PC-3 (cell line): ENCODE measurements at regions not wholly inside any gene's neighbourhood (a gene's known extent, or its start where the extent isn't known, plus 50 kb on each side); places are given as distances from the start of the nearest gene placed in this dataset.

ENCODE experiments used
- ATAC-seq: fragments of 200-7000 bp; cut with Tn5 transposase; 2 replicates; pipeline ENCODE4 v1.9.1; 2020; ENCODE audit warnings: mild to moderate bottlenecking, moderate library complexity
- BruUV-seq: library from RNA; stranded (reverse); fragments of 400-500 nt; replicated peaks from 2 replicates; lab custom pipeline; 2021; lab: Mats Ljungman, UMichigan
- CTCF ChIA-PET: fragments of 300-600 bp; sonication (Branson Sonifier 250); formaldehyde crosslinking; loops from one replicate; lab custom pipeline; 2022; ENCODE audit warnings: antibody characterized with exemption; lab: Charles Lee
- POLR2A ChIA-PET: fragments of 300-600 bp; sonication (Branson Sonifier 250); formaldehyde crosslinking; loops from one replicate; lab custom pipeline; 2022; ENCODE audit warnings: antibody characterized with exemption; ENCODE audit not compliant: unreplicated experiment; lab: Charles Lee
- DNase-seq: peaks from one replicate; pipeline ENCODE4 v3.0.0-alpha.2; 2015
- H2AFZ ChIP-seq: fragments of 300-600 bp; sonication (generic); 2 replicates; pipeline ENCODE4 v1.6.0; 2016; ENCODE audit warnings: antibody characterized with exemption, low read length
- H3F3A ChIP-seq: fragments of 300-600 bp; sonication (generic); one replicate; pipeline ENCODE4 v1.6.0; 2017; ENCODE audit warnings: antibody characterized with exemption, low read length, control low read depth, mild to moderate bottlenecking; ENCODE audit not compliant: unreplicated experiment
- H3K27ac ChIP-seq: fragments of 300-600 bp; sonication (generic); 2 replicates; pipeline ENCODE4 v1.5.1; 2016; ENCODE audit warnings: mild to moderate bottlenecking, low read length
- H3K27me3 ChIP-seq: fragments of 300-600 bp; sonication (generic); 2 replicates; pipeline ENCODE4 v1.6.1; 2016; ENCODE audit warnings: low read length, mixed read lengths
- H3K36me3 ChIP-seq: fragments of 300-600 bp; sonication (generic); 2 replicates; pipeline ENCODE4 v1.6.1; 2016; ENCODE audit warnings: low read depth, mixed run types, low read length, mixed read lengths
- H3K4me1 ChIP-seq: fragments of 300-600 bp; sonication (generic); 2 replicates; pipeline ENCODE4 v1.5.1; 2016; ENCODE audit warnings: low read length; ENCODE audit not compliant: insufficient read depth
- H3K4me2 ChIP-seq: fragments of 300-600 bp; sonication (generic); 2 replicates; pipeline ENCODE4 v1.6.0; 2016; ENCODE audit warnings: low read length
- H3K4me3 ChIP-seq: fragments of 300-600 bp; sonication (generic); 2 replicates; pipeline ENCODE4 v1.5.1; 2016; ENCODE audit warnings: mild to moderate bottlenecking, low read length, mixed read lengths
- H3K79me2 ChIP-seq: fragments of 300-600 bp; sonication (generic); 2 replicates; pipeline ENCODE4 v1.6.1; 2017; ENCODE audit warnings: low read length, mixed read lengths
- H3K9ac ChIP-seq: fragments of 300-600 bp; sonication (generic); 2 replicates; pipeline ENCODE4 v1.6.0; 2016; ENCODE audit warnings: mild to moderate bottlenecking, low read length
- H3K9me2 ChIP-seq: fragments of 300-600 bp; sonication (generic); replicated peaks from 2 replicates; pipeline ENCODE4 v1.6.1; 2016; ENCODE audit warnings: mixed run types, low read length, mixed read lengths
- H3K9me3 ChIP-seq: fragments of 300-600 bp; sonication (generic); 2 replicates; pipeline ENCODE4 v1.6.1; 2016; ENCODE audit warnings: low read length, mixed read lengths
- H4K20me1 ChIP-seq: fragments of 300-600 bp; sonication (generic); 2 replicates; pipeline ENCODE4 v1.6.1; 2016; ENCODE audit warnings: low read length, mixed read lengths
- EZH2 ChIP-seq: fragments of 300-600 bp; sonication (generic); IDR thresholded peaks from one replicate; pipeline ENCODE4 v1.6.1; 2017; ENCODE audit warnings: antibody characterized with exemption, mild to moderate bottlenecking, low read length; ENCODE audit not compliant: unreplicated experiment
- EZH2phosphoT487 ChIP-seq: fragments of 300-600 bp; sonication (generic); IDR thresholded peaks from 2 replicates; pipeline ENCODE4 v1.6.1; 2018; ENCODE audit warnings: mild to moderate bottlenecking, antibody characterized with exemption, low read length, borderline replicate concordance
- intact Hi-C: fragments of 100-400 bp; cut with micrococcal nuclease; formaldehyde crosslinking; loops from 2 replicates; pipeline ENCODE4 v1.9.0; 2023
- TF ChIP-seq, protein P1 (sequence below): fragments of 300-600 bp; sonication (generic); conservative IDR thresholded peaks from 2 replicates; pipeline ENCODE4 v1.5.1; 2017; ENCODE audit warnings: antibody characterized with exemption, low read depth, mild to moderate bottlenecking, low read length

DNA sequence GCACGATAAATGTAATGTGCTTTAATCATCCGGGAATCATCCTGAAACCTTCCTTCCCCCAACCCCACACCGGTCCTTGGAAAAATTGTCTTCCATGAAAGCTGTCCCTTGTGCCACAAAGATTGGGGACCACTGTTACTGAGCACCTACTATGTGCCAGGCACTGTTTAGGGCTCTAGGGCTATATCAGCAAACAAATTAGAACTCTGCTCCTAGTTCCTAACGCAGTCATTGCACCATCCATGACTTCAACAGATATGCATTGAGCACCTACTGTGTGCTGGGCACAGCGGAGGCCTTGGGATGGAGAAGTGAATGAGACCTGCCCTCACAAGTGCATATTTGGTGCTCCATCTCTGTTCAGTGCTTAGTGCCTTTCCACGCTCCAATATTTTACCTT, 50.3 kb upstream of the BLCAP start:
- peaks cover 19% of the 10 kb centered on the region for H3K27me3 ChIP-seq
- no peak for ATAC-seq
- CTCF ChIA-PET: no interaction called here

More for the DNA sequence above, 50.3 kb upstream of the BLCAP start:
- no peak overlapping the region for H2AFZ ChIP-seq
- no peaks in the 10 kb centered on the region for H3K79me2 ChIP-seq
- no peaks in the 10 kb centered on the region for H3K9me2 ChIP-seq
- no peak overlapping the region for H3K27ac ChIP-seq
- intact Hi-C loops: no loop called here
- TF ChIP-seq, protein P1, sequence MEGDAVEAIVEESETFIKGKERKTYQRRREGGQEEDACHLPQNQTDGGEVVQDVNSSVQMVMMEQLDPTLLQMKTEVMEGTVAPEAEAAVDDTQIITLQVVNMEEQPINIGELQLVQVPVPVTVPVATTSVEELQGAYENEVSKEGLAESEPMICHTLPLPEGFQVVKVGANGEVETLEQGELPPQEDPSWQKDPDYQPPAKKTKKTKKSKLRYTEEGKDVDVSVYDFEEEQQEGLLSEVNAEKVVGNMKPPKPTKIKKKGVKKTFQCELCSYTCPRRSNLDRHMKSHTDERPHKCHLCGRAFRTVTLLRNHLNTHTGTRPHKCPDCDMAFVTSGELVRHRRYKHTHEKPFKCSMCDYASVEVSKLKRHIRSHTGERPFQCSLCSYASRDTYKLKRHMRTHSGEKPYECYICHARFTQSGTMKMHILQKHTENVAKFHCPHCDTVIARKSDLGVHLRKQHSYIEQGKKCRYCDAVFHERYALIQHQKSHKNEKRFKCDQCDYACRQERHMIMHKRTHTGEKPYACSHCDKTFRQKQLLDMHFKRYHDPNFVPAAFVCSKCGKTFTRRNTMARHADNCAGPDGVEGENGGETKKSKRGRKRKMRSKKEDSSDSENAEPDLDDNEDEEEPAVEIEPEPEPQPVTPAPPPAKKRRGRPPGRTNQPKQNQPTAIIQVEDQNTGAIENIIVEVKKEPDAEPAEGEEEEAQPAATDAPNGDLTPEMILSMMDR: no peak
- TF ChIP-seq EZH2phosphoT487 (no peak), EZH2 (no peak)
- DNase-seq: no peak
- no TSS peak for BruUV-seq
- H4K20me1 ChIP-seq: no peaks in the 10 kb centered on the region
- H3K36me3 ChIP-seq: no peaks in the 10 kb centered on the region
- H3K4me1 ChIP-seq: no peaks in the 10 kb centered on the region
- H3F3A ChIP-seq: no peaks in the 10 kb centered on the region
- H3K4me2 ChIP-seq: no peak overlapping the region
- POLR2A ChIA-PET: no interaction called here
- no peak overlapping the region for H3K4me3 ChIP-seq
- H3K9me3 ChIP-seq: no peaks in the 10 kb centered on the region
- no peak overlapping the region for H3K9ac ChIP-seq
